ENCODE measurements at regions not wholly inside any gene's neighbourhood (a gene's known extent, or its start where the extent isn't known, plus 50 kb on each side); places are given as distances from the start of the nearest gene placed in this dataset.
"Not testable (repeated sequence)": the region's sequence is repeated elsewhere in the genome, so short reads cannot be mapped to it uniquely, and the experiment has no call there.

- no peak for DNase-seq
- no peak for TF ChIP-seq CTCF (IDR thresholded peaks at IDR 0.05; ENCODE audit: low read depth, low read length)
- Histone ChIP-seq H3K4me3 (ENCODE audit: low read depth, low read length) (no peak overlapping the region), H3K36me3 (no peaks in the 10 kb centered on the region), H3K27ac (no peak overlapping the region), H3K9me3 (ENCODE audit: severe bottlenecking) (no peaks in the 10 kb centered on the region), H3K27me3 (ENCODE audit: insufficient read depth, low read depth, severe bottlenecking) (peaks cover 35% of the 10 kb centered on the region)
These were observed 289.6 kb downstream of the RPS6KC1 start for GRCh38 chr1:213340593-213340992.

- no peaks in the 10 kb centered on the region for H3K9me3 ChIP-seq (ENCODE audit: severe bottlenecking)
- no peak for TF ChIP-seq CTCF (IDR thresholded peaks at IDR 0.05; ENCODE audit: low read depth, low read length)
These were observed 294.6 kb downstream of the RPS6KC1 start for GRCh38 chr1:213345621-213346020.

GRCh38 chr1:213357403-213357802 lies 306.4 kb downstream of the RPS6KC1 start:
- Histone ChIP-seq H3K27me3 (ENCODE audit: insufficient read depth, low read depth, severe bottlenecking) (peaks cover 4% of the 10 kb centered on the region), H3K9me3 (ENCODE audit: severe bottlenecking) (peaks cover 11% of the 10 kb centered on the region), H3K27ac (no peak overlapping the region), H3K4me3 (ENCODE audit: low read depth, low read length) (no peak overlapping the region), H3K36me3 (no peaks in the 10 kb centered on the region)
- DNase-seq, result no peak
- no peak for TF ChIP-seq CTCF (IDR thresholded peaks at IDR 0.05; ENCODE audit: low read depth, low read length)

More at GRCh38 chr1:213345621-213346020, 294.6 kb downstream of the RPS6KC1 start:
- Histone ChIP-seq H3K27ac (no peak overlapping the region), H3K36me3 (no peaks in the 10 kb centered on the region), H3K4me3 (ENCODE audit: low read depth, low read length) (no peak overlapping the region), H3K27me3 (ENCODE audit: insufficient read depth, low read depth, severe bottlenecking) (peaks cover 6% of the 10 kb centered on the region)
- DNase-seq, result no peak

- not testable (repeated sequence) for H3K36me3 ChIP-seq; H3K4me3 ChIP-seq (ENCODE audit: low read depth, low read length); H3K27me3 ChIP-seq (ENCODE audit: insufficient read depth, low read depth, severe bottlenecking); H3K27ac ChIP-seq; DNase-seq
- peaks cover 13% of the 10 kb centered on the region for H3K9me3 ChIP-seq (ENCODE audit: severe bottlenecking)
These were observed 307.3 kb downstream of the RPS6KC1 start for GRCh38 chr1:213358368-213358767.

GRCh38 chr1:213362598-213362997 lies 311.6 kb downstream of the RPS6KC1 start:
- no peak for DNase-seq
- Histone ChIP-seq H3K27me3 (ENCODE audit: insufficient read depth, low read depth, severe bottlenecking) (no peaks in the 10 kb centered on the region), H3K4me3 (ENCODE audit: low read depth, low read length) (no peak overlapping the region), H3K9me3 (ENCODE audit: severe bottlenecking) (peaks cover 13% of the 10 kb centered on the region), H3K27ac (no peak overlapping the region), H3K36me3 (no peaks in the 10 kb centered on the region)
- no peak for TF ChIP-seq CTCF (IDR thresholded peaks at IDR 0.05; ENCODE audit: low read depth, low read length)

- no peaks in the 10 kb centered on the region for H3K27me3 ChIP-seq (ENCODE audit: insufficient read depth, low read depth, severe bottlenecking)
- H3K27ac ChIP-seq, result no peak overlapping the region
- peaks cover 13% of the 10 kb centered on the region for H3K9me3 ChIP-seq (ENCODE audit: severe bottlenecking)
- H3K36me3 ChIP-seq, result no peaks in the 10 kb centered on the region
- no peak for DNase-seq
- no peak for TF ChIP-seq CTCF (IDR thresholded peaks at IDR 0.05; ENCODE audit: low read depth, low read length)
- no peak overlapping the region for H3K4me3 ChIP-seq (ENCODE audit: low read depth, low read length)
These were observed 315.2 kb downstream of the RPS6KC1 start for GRCh38 chr1:213366141-213366831.
